HG03520 (cell line): ENCODE measurements at regions not wholly inside any gene's neighbourhood (a gene's known extent, or its start where the extent isn't known, plus 50 kb on each side); places are given as distances from the start of the nearest gene placed in this dataset.

Experiments
- ATAC-seq: cut with Tn5 transposase; IDR thresholded peaks from one replicate; pipeline ENCODE4 v1.9.1; 2021; ENCODE audit warnings: mild to moderate bottlenecking, moderate library complexity; ENCODE audit not compliant: unreplicated experiment

DNA sequence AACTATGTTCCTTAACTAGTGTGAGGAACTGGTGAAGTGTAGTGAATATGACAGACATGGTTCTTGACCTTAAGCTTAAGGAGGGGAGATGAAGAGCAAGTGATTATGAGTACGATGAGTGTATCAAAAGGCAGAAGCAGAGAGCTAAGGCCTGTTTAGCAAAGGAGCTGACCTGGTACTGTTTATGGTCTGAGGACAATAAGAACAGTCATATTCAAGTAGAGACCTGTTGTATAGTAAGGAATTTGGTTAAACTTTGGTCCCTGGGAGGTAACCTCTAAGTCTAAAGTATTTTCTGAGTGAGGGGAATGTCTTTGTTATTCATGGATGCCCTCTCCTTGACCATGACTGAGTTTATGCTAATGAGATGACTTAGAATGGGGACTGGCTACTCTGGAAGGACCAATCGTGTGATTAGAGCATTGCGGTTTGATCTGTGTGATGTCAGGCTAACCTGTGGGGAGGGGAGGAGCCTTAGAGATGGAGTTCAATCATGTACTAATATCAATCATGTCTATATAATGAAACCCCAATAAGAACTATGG is 389.3 kb downstream of the BMP4 start:
- ATAC-seq: no peak

DNA sequence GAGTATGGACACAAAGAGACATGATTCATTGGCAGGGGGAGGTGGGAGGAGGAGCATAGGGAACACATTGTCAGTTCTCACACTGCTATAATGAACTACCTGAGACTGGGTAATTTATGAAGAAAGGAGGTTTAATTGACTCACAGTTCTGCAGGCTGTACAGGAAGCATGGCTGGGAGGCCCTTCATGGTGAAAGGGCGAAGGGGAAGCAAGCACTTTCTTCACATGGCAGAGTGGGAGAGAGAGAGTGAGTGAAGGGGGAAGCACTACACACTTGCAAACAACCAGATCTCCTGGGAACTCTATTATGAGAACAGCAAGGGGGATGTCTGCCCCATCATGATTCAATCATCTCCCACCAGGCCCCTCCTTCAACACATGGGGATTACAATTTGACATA is 391.8 kb downstream of the BMP4 start:
- no peak for ATAC-seq

DNA sequence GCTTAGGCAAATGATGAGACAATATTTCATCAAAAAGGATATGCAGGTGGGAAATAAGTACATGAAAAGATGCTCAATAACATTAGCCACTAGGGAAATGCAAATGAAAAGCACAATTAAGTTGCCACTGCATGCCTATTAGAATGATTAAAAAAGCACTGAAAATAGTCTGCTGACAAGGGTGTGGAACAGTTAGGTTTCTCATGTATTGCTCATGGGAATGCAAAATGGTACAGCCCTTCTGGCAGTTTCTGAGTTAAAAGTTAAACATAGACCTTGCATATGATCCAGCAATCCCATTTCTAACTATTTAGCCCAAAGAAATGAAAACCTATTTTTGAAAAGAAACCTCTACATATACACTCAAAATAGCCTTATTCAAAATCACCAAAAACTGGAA is 393.0 kb downstream of the BMP4 start:
- no peak for ATAC-seq

DNA sequence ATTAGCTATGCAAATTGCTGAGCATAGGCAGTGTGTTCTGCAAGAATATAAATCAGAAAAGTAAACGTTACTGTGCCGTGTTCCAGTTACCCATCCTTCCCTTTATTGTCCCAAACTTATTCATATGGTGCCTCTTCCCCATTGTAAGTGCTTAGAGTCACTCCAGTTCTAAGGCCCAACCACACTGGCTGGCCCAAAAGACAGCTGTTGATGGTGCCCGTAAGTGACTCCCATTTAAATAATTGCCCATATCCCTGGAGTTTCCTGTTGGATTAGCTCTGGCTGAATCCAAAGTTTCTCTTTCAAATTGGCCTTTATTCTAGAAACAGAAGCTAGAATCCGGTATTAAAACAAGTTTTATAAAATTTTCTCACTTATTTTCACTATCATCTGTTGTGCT is 400.1 kb upstream of the DDHD1 start:
- no peak for ATAC-seq

GRCh38 chr14:53551862-53552261 is 398.7 kb upstream of the DDHD1 start:
- ATAC-seq: no peak

DNA sequence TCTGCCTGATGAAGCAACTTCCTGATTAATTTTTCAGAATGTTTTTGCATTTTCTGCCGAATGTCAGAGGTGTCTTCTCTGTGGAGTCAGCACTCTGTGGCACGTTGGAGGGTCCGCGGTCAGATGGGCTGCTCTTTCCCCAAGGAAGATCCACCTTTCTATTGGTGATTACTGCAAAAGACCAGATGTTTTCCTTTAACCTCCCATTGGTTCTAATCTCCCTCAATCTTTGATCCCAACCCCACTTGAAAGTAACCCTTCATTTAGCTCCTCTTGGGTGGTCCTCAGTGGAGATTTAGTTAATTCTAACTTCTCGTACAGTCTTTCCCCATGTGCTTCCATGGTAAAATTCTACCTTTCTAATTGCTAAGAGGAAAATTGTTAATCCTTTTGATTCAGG is 397.7 kb upstream of the DDHD1 start:
- ATAC-seq: no peak

DNA sequence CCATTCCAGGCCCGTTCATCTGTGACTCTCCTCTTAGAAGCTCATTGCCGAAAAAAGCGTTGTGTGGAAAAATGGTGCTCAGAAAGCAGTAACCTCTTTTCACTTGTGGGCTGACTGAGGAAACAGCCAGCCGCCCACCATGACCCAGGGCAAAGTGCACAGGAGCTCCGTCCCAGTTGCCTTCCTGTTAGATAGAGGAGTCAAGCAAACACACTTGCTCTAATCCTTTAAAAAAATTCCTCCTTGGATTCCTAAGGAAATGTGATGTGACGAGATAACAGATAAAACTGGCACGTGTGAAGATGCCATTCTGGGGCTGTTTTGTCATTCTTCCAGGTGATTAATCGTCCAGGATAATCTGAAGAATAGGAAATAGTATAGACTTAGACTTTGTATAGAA is 396.8 kb upstream of the DDHD1 start:
- ATAC-seq: no peak

- ATAC-seq: no peak
These were observed 394.5 kb upstream of the DDHD1 start for GRCh38 chr14:53547593-53547992.

DNA sequence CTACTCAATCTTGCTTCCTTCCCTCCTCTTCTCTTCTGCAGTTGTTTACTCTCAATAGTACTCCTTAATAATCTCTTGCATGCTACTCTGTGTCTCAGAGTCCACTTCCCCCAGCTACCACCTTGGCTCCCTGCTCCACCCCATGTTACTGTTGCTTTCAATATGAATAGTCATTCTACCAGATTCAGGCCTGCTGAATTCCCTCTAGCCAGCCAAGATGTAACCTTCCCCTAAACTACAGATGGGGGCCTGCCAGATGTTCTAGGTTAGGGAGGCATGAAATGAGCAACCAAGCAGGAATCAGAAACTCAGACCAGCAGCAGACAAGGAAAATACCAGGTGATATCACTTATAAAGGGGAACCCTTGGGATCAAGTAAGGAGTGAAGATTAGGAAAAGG is 392.1 kb upstream of the DDHD1 start:
- ATAC-seq: no peak

- ATAC-seq: no peak
These were observed 389.6 kb upstream of the DDHD1 start for GRCh38 chr14:53542732-53543131.

GRCh38 chr14:53541411-53541810 is 388.3 kb upstream of the DDHD1 start:
- no peak for ATAC-seq

DNA sequence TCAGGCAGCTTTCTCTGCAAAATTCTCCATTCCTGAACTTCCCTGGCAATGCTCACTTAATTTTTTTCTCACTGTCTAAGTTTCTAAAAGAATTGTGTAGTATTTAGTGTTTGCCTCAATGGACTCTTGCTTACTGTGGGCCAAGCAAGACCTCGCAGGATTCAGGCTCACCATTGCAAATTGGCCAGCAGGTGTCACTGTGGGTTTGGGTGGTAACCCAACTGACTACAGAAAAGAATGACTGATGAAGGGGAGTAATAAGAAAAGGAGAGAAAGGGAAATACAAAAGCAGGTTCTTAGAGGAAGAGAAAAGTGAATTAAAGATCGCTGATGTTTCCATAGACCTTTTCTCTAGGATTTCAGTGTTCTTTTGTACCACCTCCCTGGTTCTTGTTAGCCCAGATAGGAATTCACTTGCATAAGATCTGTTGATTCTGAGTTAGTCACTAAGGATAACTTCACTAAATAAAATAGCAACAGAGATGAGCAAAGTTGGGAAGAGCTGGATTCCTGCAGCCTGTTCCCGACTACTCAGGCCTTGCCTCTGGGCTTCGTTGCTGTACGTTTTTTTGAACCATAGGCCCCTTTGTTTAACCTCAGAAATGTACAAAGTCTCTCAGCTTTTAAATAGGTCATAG is 386.5 kb upstream of the DDHD1 start:
- ATAC-seq: peak; percentile 84

DNA sequence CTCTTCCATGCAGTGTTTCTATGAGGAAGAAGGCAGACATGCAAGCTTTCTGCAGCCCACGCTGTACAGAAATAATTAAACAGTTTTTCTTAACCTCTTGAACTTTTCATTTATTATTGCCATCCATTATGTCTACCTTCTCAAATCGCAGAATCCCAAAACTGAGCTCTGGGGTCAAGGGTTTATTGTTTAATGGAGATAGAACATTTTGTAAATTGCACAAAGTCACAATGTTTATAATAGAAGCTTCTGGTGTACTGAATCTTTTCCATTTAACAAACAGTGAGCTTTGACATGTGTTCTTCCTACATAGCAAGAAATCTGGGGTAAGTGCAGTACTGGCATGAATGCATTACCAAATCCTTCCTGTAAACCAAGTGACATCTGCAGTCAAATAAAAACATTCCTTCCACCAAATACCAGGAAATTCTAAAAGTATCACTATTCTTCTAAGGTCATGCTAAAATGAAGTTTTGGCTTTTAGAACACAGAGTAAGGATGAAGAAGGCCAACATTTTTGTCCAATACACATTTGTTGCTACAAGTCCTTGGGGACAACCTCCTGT is 385.3 kb upstream of the DDHD1 start:
- ATAC-seq: no peak

- ATAC-seq: no peak
These were observed 384.5 kb upstream of the DDHD1 start for GRCh38 chr14:53537422-53538315.

DNA sequence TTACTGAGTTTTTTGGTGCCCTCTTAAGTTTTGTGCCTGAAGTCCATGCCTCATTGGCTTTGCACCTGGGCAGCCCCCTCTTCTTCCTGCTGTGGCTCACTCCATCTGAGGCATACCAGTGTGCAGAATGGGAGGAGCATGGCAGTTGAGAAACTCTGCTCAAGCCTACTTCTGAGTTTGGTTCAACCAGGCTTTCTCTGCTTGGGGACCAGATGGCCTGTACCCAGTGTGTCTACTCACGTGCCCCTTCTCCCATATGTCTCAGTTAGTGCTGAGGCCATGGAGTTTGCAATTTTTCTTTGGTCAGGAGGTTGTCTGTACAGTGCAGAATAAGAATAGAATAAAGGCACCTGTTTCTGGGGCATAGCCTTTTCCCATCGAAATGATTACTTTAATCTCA is 383.3 kb upstream of the DDHD1 start:
- ATAC-seq: no peak

GRCh38 chr14:53534841-53535240 is 381.7 kb upstream of the DDHD1 start:
- no peak for ATAC-seq

GRCh38 chr14:53533384-53533970 is 380.4 kb upstream of the DDHD1 start:
- no peak for ATAC-seq

DNA sequence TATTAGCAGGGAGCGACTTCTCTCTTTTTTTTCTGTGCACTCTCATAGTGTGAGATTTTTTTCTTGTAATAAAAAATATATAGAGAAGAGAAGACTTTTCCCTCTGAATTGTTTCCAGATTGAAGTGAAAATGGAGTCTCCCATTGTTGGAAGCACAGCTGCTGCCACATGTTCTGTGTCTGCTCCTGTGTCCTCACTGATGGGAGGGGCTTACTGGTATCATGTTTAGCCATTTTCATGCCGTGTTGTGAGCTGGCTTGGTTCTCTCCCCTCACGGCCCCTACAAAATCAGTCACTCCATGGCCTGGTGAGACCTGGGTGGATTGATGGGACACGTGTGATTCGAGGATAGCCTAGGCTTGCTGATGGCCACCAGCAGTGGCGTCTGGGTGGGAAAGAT is 379.7 kb upstream of the DDHD1 start:
- ATAC-seq: no peak

DNA sequence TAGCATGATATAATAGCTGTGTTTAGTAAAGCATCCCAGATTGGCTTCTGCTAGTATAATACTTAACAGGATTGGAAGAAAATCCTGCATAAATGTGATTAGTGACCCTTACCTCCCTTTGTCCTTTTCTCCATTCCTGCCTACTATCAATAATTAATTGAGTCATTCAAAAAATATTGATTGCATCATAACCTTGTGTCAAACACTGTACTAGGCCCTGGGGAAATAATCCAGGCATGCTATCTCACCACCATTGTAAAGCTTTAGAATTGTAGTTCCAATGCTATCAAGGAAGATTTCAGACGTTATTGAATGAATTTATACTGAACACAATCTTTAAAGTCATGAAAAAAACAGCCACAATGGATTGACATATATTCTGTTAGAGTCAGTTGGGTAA is 378.6 kb upstream of the DDHD1 start:
- no peak for ATAC-seq

DNA sequence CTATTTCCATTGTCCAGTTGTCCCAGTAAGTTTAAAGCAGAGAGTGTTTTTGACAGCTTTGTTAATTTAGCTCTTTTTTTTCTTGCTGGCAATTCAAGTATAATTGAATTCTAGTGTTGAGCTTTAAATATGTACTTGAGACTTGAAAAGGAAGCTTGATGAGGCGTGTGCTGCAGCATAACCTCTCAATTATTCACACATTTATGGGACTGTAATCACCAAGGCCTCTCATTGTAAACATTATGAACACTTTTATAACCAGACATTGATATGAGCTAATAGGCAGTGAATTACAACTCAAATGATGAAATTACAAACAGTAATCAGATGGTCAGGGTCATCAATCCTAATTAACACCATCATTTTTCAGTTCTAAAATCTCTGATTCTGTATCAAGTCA is 378.0 kb upstream of the DDHD1 start:
- ATAC-seq: no peak

GRCh38 chr14:53529519-53529918 is 376.4 kb upstream of the DDHD1 start:
- ATAC-seq: no peak
